GM21447 (cell line): ENCODE measurements at regions not wholly inside any gene's neighbourhood (a gene's known extent, or its start where the extent isn't known, plus 50 kb on each side); places are given as distances from the start of the nearest gene placed in this dataset.

Source experiments
- ATAC-seq: cut with Tn5 transposase; IDR thresholded peaks from one replicate; pipeline ENCODE4 v1.9.1; 2021; ENCODE audit not compliant: unreplicated experiment

DNA sequence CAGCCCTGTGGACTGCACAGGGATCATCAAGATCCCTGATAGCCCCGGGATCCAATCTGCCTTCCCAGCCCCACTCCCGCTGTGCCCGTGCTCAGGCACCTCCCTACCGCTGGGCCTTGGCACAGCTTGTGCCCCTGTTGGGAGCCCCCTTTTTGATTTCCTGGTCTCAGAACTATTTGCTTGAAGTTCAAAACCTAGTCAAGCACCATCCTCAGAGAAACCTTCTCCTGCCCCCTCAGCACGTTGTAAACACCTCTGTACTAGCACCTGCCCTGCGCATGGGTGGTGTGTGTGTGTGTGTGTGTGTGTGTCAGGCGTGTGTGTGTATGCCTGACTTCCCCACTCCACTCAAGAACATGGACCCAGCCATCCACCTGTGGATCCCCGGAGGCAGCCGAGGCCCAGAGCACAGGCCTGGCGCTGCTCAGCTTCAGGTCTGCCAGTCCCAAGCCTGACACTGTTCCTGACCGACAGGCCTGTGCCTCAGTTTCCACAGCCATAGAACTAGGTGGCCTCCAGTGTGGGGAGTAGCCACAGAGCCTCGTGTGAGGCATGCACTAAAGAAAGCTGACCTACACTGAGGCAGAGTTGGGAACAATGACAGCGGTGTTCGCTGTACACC lies 65.5 kb downstream of the ADRA2C start:
- no peak for ATAC-seq

DNA sequence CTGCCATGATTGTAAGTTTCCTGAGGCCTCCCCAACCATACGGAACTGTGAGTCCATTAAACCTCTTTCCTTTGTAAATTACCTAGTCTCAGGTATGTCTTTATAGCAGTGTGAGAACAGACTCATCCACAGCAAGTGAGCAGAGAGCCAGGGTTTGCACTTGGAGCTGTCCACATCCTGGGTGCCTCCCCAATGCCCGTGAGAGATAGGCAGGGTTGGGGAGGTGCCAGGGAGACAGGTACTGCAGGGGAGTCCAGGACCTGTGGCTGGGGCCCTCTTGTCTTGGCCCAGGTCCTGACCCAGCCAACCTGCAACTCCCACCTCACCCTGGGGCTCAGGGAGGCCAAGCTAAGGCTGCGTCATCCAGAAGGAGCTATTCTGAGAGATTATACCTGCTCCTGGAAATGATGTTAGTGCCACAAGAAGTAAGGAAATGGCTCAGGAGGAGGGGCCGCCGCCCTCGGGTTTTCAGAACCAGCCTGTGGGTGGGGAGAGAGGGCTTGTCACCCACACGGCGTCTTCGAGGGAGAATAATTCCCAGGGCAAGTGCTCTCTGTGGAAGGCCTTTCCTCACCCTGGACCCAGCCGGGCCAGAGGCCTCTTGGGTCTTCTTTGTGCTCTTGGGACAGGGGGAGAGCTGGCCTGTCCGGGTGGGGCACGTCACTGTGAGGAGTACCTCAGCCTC lies 66.5 kb downstream of the ADRA2C start:
- no peak for ATAC-seq

DNA sequence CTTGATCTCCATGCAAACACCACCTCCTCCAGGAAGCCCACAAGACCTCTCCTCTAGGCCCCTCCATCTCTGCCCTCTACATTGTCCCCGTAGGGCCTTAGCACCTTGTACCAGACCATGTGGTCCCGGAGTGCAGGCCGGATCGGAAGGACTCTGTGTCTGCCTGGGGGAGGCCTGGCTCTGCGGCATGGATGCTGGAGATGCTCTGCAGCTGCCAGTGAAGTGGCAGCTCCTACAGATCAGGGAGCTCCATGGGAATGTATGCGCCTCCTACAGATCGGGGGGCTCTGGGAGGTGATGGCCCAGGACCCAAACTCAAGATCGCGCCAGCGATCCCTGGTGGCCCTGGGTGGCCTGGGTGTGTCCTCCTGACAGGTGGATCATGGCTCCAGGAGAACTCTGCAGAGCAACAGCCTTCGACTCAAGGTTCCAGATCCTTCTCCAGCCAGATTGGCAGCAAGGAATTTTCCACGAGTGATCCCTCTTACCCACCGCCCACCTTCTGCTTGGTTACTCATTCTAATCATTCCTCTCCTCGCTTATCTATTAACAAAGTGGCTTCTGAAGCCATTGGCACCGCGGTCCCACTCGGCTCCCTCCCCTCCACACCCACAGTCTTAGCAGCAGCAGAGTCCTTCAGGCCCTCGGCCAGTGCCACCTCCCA lies 67.3 kb downstream of the ADRA2C start:
- ATAC-seq, result no peak

DNA sequence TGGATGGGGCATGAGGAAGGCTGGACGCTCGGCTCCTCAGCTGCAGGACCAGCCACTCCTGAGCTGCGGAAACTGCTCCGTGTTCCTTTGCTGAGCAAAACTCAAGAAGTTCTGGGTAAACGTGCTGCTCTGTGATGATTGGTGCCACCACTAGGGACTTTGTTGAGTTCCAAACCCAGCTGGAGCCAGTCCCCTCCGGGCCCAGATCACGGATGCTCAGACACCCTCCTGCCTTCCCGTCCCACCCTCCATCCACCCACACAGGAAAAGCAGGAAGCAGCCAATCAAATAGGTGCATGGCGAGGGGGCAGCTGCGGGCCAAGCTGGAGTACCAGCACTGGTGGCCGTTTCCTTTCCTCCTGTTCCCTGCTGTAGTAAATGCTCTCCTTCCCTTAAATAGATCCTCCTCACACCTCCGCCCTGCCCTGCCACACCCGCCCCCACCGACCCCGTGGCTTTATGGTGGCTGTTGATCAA lies 68.0 kb downstream of the ADRA2C start:
- ATAC-seq, result no peak

DNA sequence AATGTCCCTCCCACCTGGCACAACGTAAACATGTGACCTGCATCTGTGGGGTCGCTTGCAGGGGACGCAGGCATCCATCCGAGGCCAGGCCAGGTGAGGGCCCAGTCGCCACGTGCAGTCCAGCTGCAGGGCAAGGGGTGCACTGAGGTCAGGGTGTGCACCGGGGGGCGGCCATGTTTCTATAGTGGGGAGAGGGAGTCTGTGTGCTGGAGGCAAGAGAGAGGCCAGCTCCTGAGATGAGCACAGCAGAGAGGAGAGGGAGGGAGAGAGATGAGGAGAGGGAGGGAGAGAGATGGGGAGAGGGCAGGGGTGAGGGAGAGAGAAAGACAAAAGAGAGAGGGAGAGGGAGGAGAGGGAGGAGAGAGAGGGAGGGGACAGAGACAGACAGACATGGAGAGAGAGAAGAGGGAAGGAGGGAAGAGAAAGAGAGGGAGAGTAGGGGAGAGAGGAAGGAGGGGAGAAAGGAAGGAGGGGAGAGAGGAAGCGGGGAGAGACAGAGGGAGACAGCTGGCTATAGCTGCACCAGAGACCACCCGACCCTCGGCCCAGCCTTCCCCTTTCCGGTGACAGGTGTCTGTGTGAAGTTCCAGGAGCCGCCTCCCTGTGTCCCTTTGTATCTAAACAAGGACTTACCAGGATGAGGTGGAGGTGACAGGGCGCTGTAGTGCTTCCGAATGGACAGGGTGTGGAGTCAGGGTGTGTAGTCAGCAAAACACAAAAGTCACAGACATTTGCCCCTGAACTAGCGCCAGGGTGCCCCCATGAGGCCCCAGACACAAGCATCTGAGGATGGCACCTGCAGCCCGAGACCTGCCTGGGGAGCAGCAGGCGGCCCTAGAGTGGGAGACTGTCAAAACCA lies 68.7 kb downstream of the ADRA2C start:
- no peak for ATAC-seq

DNA sequence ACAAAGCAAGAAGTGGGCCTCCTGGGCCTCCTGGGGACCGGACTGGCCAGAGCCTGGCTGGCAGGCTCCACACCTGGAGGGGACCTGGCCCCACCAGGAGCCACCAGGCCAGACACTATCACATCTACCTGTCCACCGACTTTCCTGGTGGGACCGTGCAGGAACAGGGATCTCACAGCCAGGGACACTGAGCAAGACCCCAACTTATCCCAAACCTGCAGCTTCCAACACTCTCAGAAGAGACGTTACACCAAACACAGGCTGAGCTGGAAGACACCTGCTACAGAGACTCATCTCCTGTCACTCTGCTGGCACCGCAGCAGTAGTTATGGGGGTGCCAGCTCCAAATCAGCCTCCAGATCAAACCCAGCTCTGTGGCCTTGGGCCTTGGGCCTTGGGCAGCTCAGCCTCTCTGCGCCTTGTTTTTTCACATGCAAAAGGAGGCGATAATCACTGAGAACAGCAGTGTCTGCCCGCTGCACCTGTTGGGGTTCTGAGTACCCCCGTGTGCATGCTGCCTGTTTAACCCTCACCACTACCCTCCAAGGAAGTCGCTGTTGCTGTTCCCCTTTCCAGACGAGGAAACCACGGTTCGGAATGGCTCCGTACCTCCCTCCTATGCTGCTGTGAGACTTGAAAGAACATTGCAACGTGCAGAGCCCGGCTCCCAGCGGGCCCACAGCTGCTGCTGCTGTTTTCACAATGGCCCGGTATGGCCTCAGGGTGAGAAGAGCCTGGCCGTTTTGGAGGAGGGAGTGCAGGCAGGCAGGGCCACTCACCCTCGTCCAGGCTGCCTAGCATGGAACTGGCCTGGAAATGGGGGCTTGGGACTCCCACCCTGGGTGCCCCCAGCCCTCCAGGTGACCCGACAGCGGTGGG lies 69.6 kb downstream of the ADRA2C start:
- no peak for ATAC-seq

DNA sequence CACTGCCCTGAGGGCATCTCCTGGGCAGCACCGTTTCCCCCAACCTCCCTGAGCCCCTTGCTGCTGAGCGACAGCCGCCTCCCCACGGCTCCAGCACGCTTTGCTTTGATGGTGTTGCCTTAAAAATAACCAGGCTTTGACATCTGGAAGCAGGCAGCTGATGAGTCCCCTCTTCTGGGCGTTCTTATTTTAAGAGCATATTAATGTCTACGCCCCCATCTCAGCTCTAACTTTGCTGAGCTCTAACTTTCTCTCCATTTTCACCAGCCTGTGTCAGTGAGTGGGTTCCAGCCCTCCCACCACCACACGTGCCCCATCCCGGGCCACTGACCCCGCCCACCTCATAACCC lies 70.2 kb downstream of the ADRA2C start:
- ATAC-seq, result no peak

DNA sequence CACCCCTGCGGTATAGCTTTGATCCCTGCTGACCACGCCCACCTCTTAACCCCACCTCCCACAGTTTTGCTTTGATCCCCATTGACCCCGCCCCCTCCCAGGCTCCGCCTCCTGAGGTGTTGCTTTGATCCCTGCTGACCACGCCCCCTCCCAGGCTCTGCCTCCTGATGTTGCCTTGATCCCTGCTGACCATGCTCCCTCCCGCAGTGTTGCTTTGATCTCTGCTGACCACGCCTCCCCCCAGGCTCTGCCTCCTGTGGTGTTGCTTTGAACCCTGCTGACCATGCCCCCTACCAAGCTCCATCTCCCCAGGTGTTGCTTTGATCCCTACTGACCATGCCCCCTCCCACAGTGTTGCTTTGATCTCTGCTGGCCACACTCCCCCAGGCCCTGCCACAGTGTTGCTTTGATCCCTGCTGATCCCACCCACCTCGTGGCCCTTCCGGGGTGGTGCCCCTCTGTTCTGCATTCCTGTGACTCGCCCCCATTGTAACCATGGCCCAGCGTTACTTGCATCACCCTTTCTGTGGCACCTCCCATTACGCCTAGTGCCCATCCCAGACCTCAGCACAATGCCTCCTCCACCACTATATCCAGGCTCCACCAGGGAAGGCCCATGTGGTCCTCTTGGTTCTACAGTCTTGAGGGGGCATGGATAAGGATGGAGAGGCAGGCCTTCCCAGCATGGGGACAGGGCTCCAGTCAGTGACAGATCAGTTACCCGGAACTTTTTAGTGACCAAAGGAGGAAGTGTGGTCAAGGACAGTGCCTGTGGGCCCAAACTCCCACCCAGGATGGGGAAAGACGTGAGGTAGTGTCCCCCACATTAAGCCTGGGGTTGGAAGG lies 70.8 kb downstream of the ADRA2C start:
- ATAC-seq, result no peak

DNA sequence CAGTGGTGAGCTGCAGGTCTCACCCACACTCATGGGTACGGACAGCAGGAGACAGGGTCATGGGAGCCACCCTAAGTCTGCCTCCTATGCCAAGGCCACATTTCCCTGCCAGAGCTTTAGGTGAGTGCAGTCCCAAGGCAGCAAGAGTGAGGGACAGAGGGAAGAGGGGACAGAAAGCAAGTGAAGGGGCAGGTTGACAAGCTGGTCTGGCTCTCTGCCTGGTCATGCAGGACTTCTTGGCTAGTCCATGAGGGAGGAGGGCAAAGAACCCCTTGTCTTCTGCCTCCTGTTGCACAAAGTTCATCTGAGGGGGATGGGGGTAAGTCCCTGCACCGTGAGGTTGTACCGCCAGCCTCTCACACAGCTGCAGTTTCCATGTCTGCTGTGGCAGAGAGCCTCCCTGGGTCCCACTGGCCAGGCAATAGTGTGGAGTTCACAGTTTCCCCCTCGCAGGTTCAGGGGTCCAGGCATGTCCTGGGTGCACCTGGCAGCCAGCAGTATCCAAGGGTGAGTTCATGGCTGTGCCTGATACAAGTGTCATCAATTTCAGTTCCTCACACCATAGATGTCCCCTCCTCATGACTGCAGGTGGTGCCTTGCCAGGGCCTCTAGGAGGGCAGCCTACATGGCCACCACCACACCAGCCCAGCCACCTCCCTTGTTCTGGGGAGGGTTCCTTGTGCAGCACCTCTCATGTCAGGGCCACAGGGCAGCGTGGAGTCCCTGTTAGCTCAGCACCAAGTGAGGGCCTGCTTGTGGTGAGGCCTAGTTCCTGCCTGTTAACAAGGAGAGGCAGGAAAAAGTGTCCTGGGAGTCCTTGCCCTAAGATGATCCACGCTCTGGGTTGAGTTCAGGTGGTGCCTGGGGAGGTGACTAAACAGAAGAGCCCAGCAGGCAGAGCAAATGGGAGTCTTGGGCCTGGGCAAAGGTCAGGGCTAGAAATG lies 72.5 kb downstream of the ADRA2C start:
- no peak for ATAC-seq

DNA sequence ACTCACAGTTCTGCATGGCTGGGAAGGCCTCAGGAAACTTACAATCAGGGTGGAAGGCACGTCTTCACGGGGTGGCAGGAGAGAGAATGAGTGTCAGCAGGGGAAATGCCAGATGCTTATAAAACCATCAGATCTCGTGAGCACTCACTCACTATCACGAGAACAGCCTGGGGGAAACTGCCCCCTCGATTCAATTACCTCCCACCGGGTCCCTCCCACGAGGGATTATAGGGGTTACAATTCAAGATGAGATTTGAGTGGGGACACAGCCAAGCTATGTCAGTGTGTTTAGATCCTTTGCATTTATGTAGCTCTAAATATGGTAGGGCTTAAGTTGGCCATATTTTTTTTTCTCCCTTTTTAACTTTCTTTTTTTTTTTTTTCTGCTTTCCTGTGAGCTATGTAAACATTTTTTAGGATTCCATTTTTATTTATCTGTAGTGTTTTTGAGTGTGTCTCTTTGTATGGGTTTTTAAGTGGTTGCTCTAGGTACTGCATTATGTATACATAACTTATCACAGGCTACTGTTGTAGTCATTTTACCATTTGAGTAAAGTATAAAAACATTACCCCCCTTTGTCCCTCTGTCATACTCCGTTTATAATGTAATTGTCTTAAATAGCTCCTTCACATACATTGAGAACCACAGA lies 79.0 kb downstream of the ADRA2C start:
- ATAC-seq, result no peak

DNA sequence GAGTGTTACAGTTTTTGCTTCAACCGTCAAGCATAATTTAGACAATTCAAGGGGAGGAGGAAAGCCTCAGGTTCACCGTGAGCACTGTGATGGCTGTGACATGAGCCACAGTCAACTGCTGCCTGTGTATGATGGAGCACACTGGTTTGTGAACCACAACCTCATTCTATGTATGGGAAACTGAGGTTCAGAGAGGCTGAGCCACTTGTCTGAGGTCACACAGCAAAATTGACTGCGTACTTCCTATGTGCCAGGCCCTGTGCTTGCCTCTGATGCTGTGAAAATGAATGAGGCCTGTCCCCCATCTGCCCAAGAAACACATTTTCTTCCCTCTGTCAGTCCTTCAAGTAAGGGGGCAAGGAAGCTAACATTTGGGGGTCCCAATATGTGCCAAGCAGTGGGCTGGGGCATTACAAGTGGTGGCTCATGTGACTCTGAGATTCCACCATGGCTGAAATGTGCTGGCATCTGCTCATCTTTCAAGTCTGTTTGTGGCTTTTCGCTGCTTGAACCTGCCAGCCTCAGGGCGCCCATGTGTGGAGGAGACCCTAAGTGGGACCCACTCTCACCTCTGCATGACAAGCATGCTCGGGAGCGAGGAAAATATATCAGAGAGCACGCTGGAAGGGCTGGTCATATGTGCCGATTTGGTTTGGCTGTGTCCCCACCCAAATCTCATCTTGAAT lies 79.7 kb downstream of the ADRA2C start:
- ATAC-seq, result no peak

DNA sequence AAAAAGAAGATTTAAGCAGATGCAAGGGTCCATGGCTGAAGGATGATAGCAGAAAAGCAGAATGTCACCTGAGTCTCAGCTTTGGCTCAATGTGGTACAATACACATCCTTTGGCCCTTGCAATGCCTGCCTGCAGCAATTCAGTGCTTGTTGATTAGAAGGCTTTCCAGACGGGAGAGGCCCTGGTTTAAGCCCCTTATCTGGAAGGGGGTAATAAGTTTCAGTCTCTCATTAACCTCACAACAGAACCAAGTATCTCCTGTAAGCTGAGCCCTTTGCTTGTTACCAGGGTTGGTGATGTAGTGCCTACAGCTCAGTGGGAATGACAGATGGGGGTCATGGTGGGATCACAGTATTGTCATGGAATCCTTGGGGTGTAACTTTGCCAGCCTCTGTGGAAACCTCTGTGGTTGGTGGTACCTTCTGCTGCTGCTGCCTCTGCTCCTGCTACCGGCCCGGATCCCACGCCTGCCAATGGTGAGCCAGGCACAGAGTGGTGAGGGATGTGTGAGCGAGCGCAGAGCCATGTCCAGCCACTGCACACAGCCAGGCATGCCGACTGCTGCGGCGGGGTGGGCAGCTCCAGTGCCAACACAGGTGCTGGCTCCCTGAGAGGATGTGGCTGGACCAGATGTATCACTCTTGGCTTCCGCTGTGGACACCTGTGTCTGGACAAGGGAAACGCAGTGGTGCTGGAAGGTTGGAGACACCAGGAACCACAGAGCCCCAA lies 81.2 kb downstream of the ADRA2C start:
- ATAC-seq, result no peak

DNA sequence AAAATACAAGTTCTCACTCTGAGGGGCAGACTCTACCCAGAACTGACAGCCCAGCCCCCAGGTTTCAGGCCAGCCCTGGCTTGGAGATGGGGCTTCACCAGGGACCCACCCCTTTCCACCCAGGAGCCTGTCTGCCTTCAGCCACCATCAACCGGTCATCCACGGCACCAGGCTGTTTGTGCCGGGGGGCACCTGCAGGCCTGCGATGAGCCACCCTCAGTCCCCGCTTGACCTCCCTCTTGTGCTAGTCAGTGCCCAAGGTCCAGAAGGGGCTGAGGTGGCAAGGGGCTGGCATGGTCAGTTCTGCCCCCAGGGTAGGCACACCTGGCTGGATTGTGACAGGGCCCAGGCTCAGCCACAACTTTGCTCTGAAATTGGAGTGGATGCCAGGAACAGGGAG lies 82.1 kb downstream of the ADRA2C start:
- no peak for ATAC-seq

DNA sequence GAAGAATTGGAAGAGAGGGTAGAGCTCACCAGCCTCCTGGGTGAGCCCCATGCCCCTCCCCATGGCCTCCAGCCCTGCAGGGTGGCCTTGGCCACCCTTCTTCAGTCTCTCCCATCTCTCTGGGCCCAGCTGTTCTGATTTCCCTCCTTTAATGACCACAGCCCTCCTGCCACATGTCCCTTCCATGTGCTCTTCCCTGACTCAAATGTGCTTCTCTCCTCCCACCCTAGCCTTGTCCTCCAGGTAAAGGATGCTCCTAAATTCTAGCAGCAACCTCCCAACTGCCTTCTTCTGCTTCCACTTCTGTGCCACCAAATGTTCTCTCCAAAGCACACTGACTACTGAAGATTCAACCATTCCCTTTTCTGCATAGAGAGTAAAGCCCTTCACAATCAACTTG lies 83.0 kb downstream of the ADRA2C start:
- no peak for ATAC-seq

DNA sequence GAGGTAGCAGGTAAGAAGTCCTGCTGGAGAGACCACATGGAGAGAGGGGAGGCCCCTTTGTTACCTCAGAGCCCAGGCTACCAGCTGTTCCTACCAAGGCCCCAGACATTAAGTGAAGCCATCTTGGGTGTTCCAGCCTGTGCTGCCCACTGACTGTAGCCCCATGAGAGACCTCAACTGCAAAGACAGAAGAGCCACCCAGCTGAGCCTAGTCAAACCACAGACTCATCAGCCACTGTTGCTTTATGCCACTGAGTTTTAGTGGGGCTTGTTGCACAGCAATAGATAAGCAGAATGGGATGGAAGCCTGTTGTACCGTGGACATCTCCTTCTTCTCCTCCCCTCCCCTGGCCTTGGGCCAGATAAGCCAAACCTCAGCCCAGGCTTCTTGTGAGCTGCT lies 83.9 kb downstream of the ADRA2C start:
- no peak for ATAC-seq

DNA sequence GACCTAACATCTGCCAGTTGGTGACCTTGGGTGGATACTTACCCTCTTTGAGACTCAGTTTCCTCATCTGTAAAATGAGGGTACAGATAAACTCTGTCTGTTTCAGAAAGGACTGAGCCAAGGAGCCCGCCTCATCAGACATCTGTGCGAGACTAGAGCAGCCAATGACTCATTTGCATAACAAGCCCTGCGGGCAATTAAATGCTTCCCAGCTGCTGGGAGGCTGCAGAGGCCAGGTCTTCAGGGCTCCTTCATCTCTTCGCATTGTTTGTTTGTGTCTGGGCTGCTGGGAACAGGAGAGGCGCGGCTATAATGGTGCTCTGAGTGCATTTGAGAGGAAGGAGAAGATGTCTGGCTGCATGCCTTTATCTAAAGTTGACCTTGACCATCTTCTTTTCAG lies 85.0 kb downstream of the ADRA2C start:
- ATAC-seq, result no peak

DNA sequence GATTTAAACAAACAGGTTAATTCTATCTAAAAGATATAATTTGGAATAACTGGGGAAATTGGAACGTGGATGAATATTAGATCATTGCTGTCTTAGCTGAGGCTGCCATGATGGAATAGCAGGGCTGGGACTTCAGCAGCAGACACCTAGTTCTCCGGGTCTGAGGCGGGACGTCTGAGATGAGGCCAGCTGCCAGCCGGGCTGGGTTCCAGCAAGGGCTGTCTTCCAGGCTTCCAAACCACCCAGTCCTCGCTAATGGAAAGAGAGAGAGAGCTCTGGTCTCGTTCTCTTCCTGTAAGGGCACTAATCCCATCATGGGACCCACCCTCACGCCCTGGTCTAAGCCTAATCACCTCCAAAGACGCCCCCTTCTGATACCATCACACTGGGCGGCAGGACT lies 85.7 kb downstream of the ADRA2C start:
- no peak for ATAC-seq
